NB4 (cell line): ENCODE measurements at regions not wholly inside any gene's neighbourhood (a gene's known extent, or its start where the extent isn't known, plus 50 kb on each side); places are given as distances from the start of the nearest gene placed in this dataset.

Experiments
- CTCF ChIP-seq: IDR thresholded peaks from one replicate; pipeline ENCODE4 v1.5.1; 2012; ENCODE audit warnings: low read depth, low read length
- MYC ChIP-seq: IDR thresholded peaks from 2 replicates; pipeline ENCODE4 v1.6.1; 2011; ENCODE audit warnings: low read depth, low read length
- POLR2A ChIP-seq: IDR thresholded peaks from 2 replicates; pipeline ENCODE4 v1.6.1; 2011; ENCODE audit warnings: mild to moderate bottlenecking; ENCODE audit not compliant: insufficient read length; ENCODE audit errors: extremely low read depth

- TF ChIP-seq CTCF (no peak), POLR2A (no peak), MYC (no peak)
Observed at GRCh38 chr11:11211888-11212287, 141.2 kb downstream of the CSNK2A3 start.
